Ovary (tissue), 7 donors: ENCODE measurements at regions not wholly inside any gene's neighbourhood (a gene's known extent, or its start where the extent isn't known, plus 50 kb on each side); places are given as distances from the start of the nearest gene placed in this dataset.
"Not testable (repeated sequence)": the region's sequence is repeated elsewhere in the genome, so short reads cannot be mapped to it uniquely, and the experiment has no call there.

ENCODE experiments used
- DNase-seq, 5 donors: peaks; one replicate each; pipeline ENCODE4 v3.0.0-alpha.2; 2019 to 2020
- H3K27ac ChIP-seq, 2 donors: fragments of 200-600 bp; one replicate each; pipeline versions ENCODE4 v1.5.1 to v1.8.0; 2019 to 2022
- H3K27me3 ChIP-seq: fragments of 200-600 bp; one replicate; pipeline ENCODE4 v1.8.0; 2022
- H3K36me3 ChIP-seq: fragments of 200-600 bp; sonication (generic); one replicate; pipeline ENCODE4 v1.5.1; 2019
- H3K4me1 ChIP-seq: one replicate; pipeline ENCODE4 v1.8.1; 2013; ENCODE audit warnings: mild to moderate bottlenecking, moderate library complexity; ENCODE audit not compliant: insufficient read depth
- H3K4me3 ChIP-seq: fragments of 200-600 bp; sonication (generic); one replicate; pipeline ENCODE4 v1.5.1; 2017
- H3K9me3 ChIP-seq, 2 donors: fragments of 200-600 bp in 1 of 2; sonication (generic) in 1 of 2; one replicate each; pipeline versions ENCODE4 v1.5.1 to v1.8.1; 2013 to 2019; ENCODE audit warnings: mild to moderate bottlenecking in 1 of 2, moderate library complexity in 1 of 2
- EP300 ChIP-seq: sonication (generic); formaldehyde crosslinking; IDR thresholded peaks from one replicate; pipeline ENCODE4 v1.6.1; 2017; ENCODE audit warnings: antibody characterized with exemption
- POLR2A ChIP-seq: fragments of 450-650 bp; IDR thresholded peaks from one replicate; pipeline ENCODE4 v1.6.1; 2017; ENCODE audit warnings: antibody characterized with exemption, mild to moderate bottlenecking, moderate library complexity
- WGBS, 3 donors: extraction: QIAGEN DNeasy Blood & Tissue Kit in 1 of 3; methylation state at CpG; one replicate each; pipeline versions ENCODE4 v1.1.5 to v1.1.7; 2013 to 2017; 5-methylcytosine and 5-hydroxymethylcytosine counted together
- intact Hi-C, 4 donors: fragments of 100-400 bp; cut with DNase I; formaldehyde crosslinking; loops; one replicate each; pipeline versions ENCODE4 v1.11.0 to v1.15.1; 2022 to 2023
- TF ChIP-seq, protein P1 (sequence below), 3 donors: fragments of 450-650 bp in 2 of 3; fragments of 200-600 bp in 1 of 3; IDR thresholded peaks; one replicate each; pipeline versions ENCODE4 v1.5.1 to v1.8.0; 2016 to 2022; ENCODE audit warnings: antibody characterized with exemption in 3 of 3, mild to moderate bottlenecking in 1 of 3
- donor health status: DM: no; HTN: no; CAD: no; lungs with moderate emphysema.
- donor health status: DM: no; HTN: no; CAD: no.
- donor health status: Bipolar disorder and iron deficiency.
- donor health status: DM: no; HTN: no; CAD: no.
- donor health status: DM: yes; HTN: yes; CAD: no.

- DNase-seq = no peak
- intact Hi-C loops = no loop called here
These were observed 1106.0 kb downstream of the STIM2 start for GRCh38 chr4:27966664-27967063.

DNA sequence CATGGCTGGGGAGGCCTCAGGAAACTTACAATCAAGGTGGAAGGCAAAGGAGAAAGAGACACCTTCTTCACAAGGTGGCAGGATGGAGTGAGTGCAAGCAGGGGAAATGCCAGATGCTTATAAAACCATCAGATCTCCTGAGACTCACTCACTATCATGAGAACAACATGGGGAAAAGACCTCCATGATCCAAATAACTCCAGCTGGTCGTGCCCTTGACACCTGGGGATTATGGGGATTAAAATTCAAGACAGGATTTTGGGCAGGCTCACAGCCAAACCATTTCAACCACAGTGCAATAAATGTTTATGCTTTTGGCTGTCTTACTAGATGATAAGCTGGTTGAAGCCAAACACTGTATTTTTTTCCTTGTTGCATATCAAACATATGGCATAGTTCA, 1112.4 kb downstream of the STIM2 start:
- no peak for DNase-seq
- TF ChIP-seq, protein P1, sequence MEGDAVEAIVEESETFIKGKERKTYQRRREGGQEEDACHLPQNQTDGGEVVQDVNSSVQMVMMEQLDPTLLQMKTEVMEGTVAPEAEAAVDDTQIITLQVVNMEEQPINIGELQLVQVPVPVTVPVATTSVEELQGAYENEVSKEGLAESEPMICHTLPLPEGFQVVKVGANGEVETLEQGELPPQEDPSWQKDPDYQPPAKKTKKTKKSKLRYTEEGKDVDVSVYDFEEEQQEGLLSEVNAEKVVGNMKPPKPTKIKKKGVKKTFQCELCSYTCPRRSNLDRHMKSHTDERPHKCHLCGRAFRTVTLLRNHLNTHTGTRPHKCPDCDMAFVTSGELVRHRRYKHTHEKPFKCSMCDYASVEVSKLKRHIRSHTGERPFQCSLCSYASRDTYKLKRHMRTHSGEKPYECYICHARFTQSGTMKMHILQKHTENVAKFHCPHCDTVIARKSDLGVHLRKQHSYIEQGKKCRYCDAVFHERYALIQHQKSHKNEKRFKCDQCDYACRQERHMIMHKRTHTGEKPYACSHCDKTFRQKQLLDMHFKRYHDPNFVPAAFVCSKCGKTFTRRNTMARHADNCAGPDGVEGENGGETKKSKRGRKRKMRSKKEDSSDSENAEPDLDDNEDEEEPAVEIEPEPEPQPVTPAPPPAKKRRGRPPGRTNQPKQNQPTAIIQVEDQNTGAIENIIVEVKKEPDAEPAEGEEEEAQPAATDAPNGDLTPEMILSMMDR (IDR thresholded peaks at IDR 0.05) = no peak
- no peak for TF ChIP-seq POLR2A
- TF ChIP-seq EP300 = no peak
- H3K4me1 ChIP-seq = no peaks in the 10 kb centered on the region
- 75 to 94% (median 77%) methylated on average over 1 of the region's 1 CpG for WGBS, 3 donors
- H3K9me3 ChIP-seq = no peaks in the 10 kb centered on the region
- intact Hi-C loops = no loop called here
- no peak overlapping the region for H3K27ac ChIP-seq
- no peak overlapping the region for H3K4me3 ChIP-seq
- H3K27me3 ChIP-seq = no peaks in the 10 kb centered on the region
- H3K36me3 ChIP-seq = no peaks in the 10 kb centered on the region

More at GRCh38 chr4:27966664-27967063, 1106.0 kb downstream of the STIM2 start:
- 73 to 77% (median 75%) methylated on average over 3 of the region's 3 CpGs for WGBS, 3 donors
- H3K27me3 ChIP-seq = no peaks in the 10 kb centered on the region
- H3K9me3 ChIP-seq = no peaks in the 10 kb centered on the region
- TF ChIP-seq, protein P1 (IDR thresholded peaks at IDR 0.05) = no peak
- TF ChIP-seq POLR2A (no peak), EP300 (no peak)
- no peaks in the 10 kb centered on the region for H3K36me3 ChIP-seq
- H3K27ac ChIP-seq = no peak overlapping the region
- no peak overlapping the region for H3K4me3 ChIP-seq
- no peaks in the 10 kb centered on the region for H3K4me1 ChIP-seq

DNA sequence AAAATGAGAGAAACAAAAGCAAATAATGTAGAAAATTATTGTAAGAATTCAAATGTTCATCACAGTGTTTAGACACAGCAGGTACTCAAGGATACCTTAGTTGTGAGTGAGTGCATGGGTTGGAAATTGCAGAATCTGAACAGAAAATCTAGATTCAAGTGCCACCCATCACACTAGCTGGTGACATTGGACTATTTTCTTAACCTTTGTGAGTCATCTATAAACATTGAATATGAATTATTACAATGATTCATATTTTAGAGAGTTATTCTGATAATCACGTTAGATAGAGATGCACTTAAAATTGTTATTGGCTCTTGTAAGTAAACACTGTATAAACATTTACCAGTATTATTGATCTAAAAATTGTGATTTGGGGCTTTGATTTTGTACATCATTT, 1113.1 kb downstream of the STIM2 start:
- 49 to 55% (median 54%) methylated on average over 1 of the region's 1 CpG for WGBS, 3 donors

GRCh38 chr4:27974339-27974738, 1113.7 kb downstream of the STIM2 start:
- 82 to 84% (median 83%) methylated on average over 2 of the region's 2 CpGs for WGBS, 3 donors
- Histone ChIP-seq H3K4me1 (no peaks in the 10 kb centered on the region), H3K36me3 (no peaks in the 10 kb centered on the region), H3K4me3 (no peak overlapping the region), H3K27ac (no peak overlapping the region), H3K9me3 (peaks cover 0 to 3% of the 10 kb centered on the region in 2 donors), H3K27me3 (no peaks in the 10 kb centered on the region)
- intact Hi-C loops = no loop called here
- no peak for TF ChIP-seq POLR2A
- no peak for TF ChIP-seq EP300
- TF ChIP-seq, protein P1 (IDR thresholded peaks at IDR 0.05) = no peak
- no peak for DNase-seq

More for the DNA sequence above, 1113.1 kb downstream of the STIM2 start:
- intact Hi-C loops = no loop called here
- H3K9me3 ChIP-seq = no peaks in the 10 kb centered on the region
- H3K27ac ChIP-seq = no peak overlapping the region
- no peak for DNase-seq
- H3K36me3 ChIP-seq = no peaks in the 10 kb centered on the region
- TF ChIP-seq, protein P1 (IDR thresholded peaks at IDR 0.05) = no peak
- TF ChIP-seq POLR2A (no peak), EP300 (no peak)
- H3K4me3 ChIP-seq = no peak overlapping the region
- no peaks in the 10 kb centered on the region for H3K4me1 ChIP-seq
- H3K27me3 ChIP-seq = no peaks in the 10 kb centered on the region

- WGBS, 3 donors = 84 to 89% (median 86%) methylated on average over 3 of the region's 3 CpGs
- H3K36me3 ChIP-seq, H3K27ac ChIP-seq, intact Hi-C loops, DNase-seq, H3K9me3 ChIP-seq, H3K4me1 ChIP-seq, H3K27me3 ChIP-seq, H3K4me3 ChIP-seq: not testable (repeated sequence)
These were observed 1114.2 kb downstream of the STIM2 start for GRCh38 chr4:27974881-27975280.

- DNase-seq, H3K36me3 ChIP-seq, H3K9me3 ChIP-seq, H3K27me3 ChIP-seq, H3K4me1 ChIP-seq, intact Hi-C loops, H3K27ac ChIP-seq, H3K4me3 ChIP-seq: not testable (repeated sequence)
- 89 to 98% (median 91%) methylated on average over 12 to 22 of the region's 22 CpGs for WGBS, 3 donors
These were observed 1117.9 kb downstream of the STIM2 start for GRCh38 chr4:27978427-27979109.
